ENCODE measurements at regions not wholly inside any gene's neighbourhood (a gene's known extent, or its start where the extent isn't known, plus 50 kb on each side); places are given as distances from the start of the nearest gene placed in this dataset.

DNA sequence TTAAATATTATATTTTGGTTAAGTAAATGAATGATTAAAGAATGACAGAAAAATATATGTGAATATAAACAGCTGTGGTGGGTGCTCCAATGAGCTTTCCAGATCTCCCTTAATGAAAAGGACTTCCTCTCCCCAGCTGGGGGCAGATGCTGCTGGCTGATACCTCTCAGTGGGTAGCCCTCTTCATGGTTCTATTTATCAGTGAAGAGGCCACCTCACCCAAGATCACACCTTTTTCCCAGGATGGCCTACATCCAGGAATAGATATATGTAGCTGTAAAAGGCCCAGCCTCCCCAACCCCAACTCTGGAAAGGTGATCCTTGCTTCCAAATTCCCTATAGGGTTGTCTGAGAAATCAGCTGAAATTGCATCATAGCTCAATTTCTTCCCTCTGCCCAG, 135.2 kb upstream of the ACVR2A start:
- H3K27me3 ChIP-seq (ENCODE audit: control insufficient read depth in 1 of 2, insufficient read depth in 1 of 2, low read length in 2 of 2), result no peaks in the 10 kb centered on the region
- no peak overlapping the region for H3K23ac ChIP-seq (ENCODE audit: low read length in 2 of 2)
- no peak overlapping the region for H2AK5ac ChIP-seq (ENCODE audit: low read length, severe bottlenecking)
- H2BK15ac ChIP-seq (ENCODE audit: low read depth, poor library complexity, severe bottlenecking), result no peak overlapping the region
- H3K4me1 ChIP-seq (ENCODE audit: control insufficient read depth, insufficient read depth, low read depth, low read length), result no peaks in the 10 kb centered on the region
- no peak overlapping the region for H4K91ac ChIP-seq (ENCODE audit: low read length)
- no peaks in the 10 kb centered on the region for H3K79me1 ChIP-seq (replicated peaks; ENCODE audit: low read length, poor library complexity, severe bottlenecking)
- H3K27ac ChIP-seq (ENCODE audit: low read length, poor library complexity, severe bottlenecking), result no peak overlapping the region
- no peak overlapping the region for H3K14ac ChIP-seq (ENCODE audit: low read length in 2 of 2)
- H3K9me3 ChIP-seq (ENCODE audit: control insufficient read depth, low read length), result peaks cover 9% of the 10 kb centered on the region
- H2BK12ac ChIP-seq (ENCODE audit: low read length in 2 of 2), result no peak overlapping the region
- no peak overlapping the region for H3K4me2 ChIP-seq (ENCODE audit: low read length, poor library complexity, severe bottlenecking)
- H2BK120ac ChIP-seq (ENCODE audit: low read depth, low read length), result no peak overlapping the region
- H3K4ac ChIP-seq (ENCODE audit: low read depth in 1 of 2, low read length in 2 of 2), result no peak overlapping the region
- no peak overlapping the region for H2AFZ ChIP-seq (ENCODE audit: low read depth, low read length)
- no peak overlapping the region for H2BK5ac ChIP-seq (ENCODE audit: low read depth, low read length, poor library complexity, severe bottlenecking)
- H3K18ac ChIP-seq (ENCODE audit: low read depth in 1 of 2, low read length in 2 of 2), result no peak overlapping the region
- no peak for DNase-seq
- H3K36me3 ChIP-seq (ENCODE audit: control insufficient read depth in 1 of 2, insufficient read depth in 2 of 2, low read depth in 1 of 2, low read length in 2 of 2), result no peaks in the 10 kb centered on the region
- H3K9ac ChIP-seq (ENCODE audit: low read length), result no peak overlapping the region
- no peak overlapping the region for H3K4me3 ChIP-seq (ENCODE audit: insufficient read depth in 1 of 2, low read depth in 1 of 2, low read length in 2 of 2)
- no peak overlapping the region for H4K8ac ChIP-seq (ENCODE audit: low read length)

DNA sequence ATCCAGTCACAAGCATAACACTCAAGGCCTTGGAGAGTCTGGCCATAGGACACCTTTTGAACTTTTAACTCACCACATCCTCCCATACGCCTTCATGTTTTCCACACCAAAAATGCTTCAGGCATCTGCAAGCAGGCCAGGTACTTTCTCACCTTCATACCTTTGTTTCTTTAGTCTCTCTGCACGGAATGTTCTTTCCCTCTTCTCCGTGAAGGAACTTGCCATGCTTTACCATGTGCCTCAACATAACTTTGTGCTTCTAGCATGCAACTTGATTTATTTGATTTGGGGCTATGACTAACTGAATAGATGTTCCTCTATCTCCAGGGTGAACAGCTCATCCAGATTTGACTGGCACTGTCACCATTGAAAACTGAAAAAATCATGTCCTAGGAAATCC, 141.7 kb upstream of the ACVR2A start:
- Histone ChIP-seq H3K36me3 (ENCODE audit: control insufficient read depth in 1 of 2, insufficient read depth in 2 of 2, low read depth in 1 of 2, low read length in 2 of 2) (no peaks in the 10 kb centered on the region), H2BK12ac (ENCODE audit: low read length in 2 of 2) (no peak overlapping the region), H2BK120ac (ENCODE audit: low read depth, low read length) (no peak overlapping the region), H3K14ac (ENCODE audit: low read length in 2 of 2) (no peak overlapping the region), H2BK15ac (ENCODE audit: low read depth, poor library complexity, severe bottlenecking) (no peak overlapping the region), H3K4me2 (ENCODE audit: low read length, poor library complexity, severe bottlenecking) (no peak overlapping the region), H3K9ac (ENCODE audit: low read length) (no peak overlapping the region), H3K4ac (ENCODE audit: low read depth in 1 of 2, low read length in 2 of 2) (no peak overlapping the region), H3K4me1 (ENCODE audit: control insufficient read depth, insufficient read depth, low read depth, low read length) (no peaks in the 10 kb centered on the region), H2AK5ac (ENCODE audit: low read length, severe bottlenecking) (no peak overlapping the region), H3K9me3 (ENCODE audit: control insufficient read depth, low read length) (peaks cover 18% of the 10 kb centered on the region), H2AFZ (ENCODE audit: low read depth, low read length) (no peak overlapping the region), H3K4me3 (ENCODE audit: insufficient read depth in 1 of 2, low read depth in 1 of 2, low read length in 2 of 2) (no peak overlapping the region), H3K18ac (ENCODE audit: low read depth in 1 of 2, low read length in 2 of 2) (no peak overlapping the region), H3K27me3 (ENCODE audit: control insufficient read depth in 1 of 2, insufficient read depth in 1 of 2, low read length in 2 of 2) (peaks cover 0 to 3% of the 10 kb centered on the region in 2 experiments), H3K27ac (ENCODE audit: low read length, poor library complexity, severe bottlenecking) (no peak overlapping the region), H3K79me1 (replicated peaks; ENCODE audit: low read length, poor library complexity, severe bottlenecking) (no peaks in the 10 kb centered on the region), H4K8ac (ENCODE audit: low read length) (no peak overlapping the region), H4K91ac (ENCODE audit: low read length) (no peak overlapping the region), H2BK5ac (ENCODE audit: low read depth, low read length, poor library complexity, severe bottlenecking) (no peak overlapping the region), H3K23ac (ENCODE audit: low read length in 2 of 2) (no peak overlapping the region)
- DNase-seq, result no peak
- 95% methylated on average over 1 of the region's 3 CpGs for WGBS

DNA sequence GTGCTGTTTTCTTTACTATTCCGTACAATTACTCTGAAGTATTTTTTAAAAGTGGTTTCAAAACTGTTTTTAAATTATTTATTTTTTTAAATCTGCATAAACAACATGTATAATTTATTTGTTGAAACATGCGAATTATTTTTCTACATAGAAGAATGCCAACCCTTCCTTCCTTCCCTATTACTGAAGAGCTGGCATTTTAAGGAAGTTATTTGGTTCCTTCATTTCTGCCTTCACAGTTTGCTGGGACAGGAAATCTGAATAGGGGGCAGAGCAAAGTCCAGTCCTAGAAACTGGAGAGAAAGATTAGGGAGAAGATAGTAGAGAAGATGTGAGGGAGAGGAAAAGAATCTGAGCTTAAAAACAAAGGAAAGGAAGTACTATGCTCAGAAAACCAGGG, 146.7 kb upstream of the ACVR2A start:
- Histone ChIP-seq H2BK15ac (ENCODE audit: low read depth, poor library complexity, severe bottlenecking) (no peak overlapping the region), H3K36me3 (ENCODE audit: control insufficient read depth in 1 of 2, insufficient read depth in 2 of 2, low read depth in 1 of 2, low read length in 2 of 2) (no peaks in the 10 kb centered on the region), H2AK5ac (ENCODE audit: low read length, severe bottlenecking) (no peak overlapping the region), H2BK12ac (ENCODE audit: low read length in 2 of 2) (no peak overlapping the region), H2AFZ (ENCODE audit: low read depth, low read length) (no peak overlapping the region), H4K91ac (ENCODE audit: low read length) (no peak overlapping the region), H4K8ac (ENCODE audit: low read length) (no peak overlapping the region), H3K4me3 (ENCODE audit: insufficient read depth in 1 of 2, low read depth in 1 of 2, low read length in 2 of 2) (no peak overlapping the region), H3K9me3 (ENCODE audit: control insufficient read depth, low read length) (peaks cover 7% of the 10 kb centered on the region), H3K27ac (ENCODE audit: low read length, poor library complexity, severe bottlenecking) (no peak overlapping the region), H3K14ac (ENCODE audit: low read length in 2 of 2) (no peak overlapping the region), H2BK5ac (ENCODE audit: low read depth, low read length, poor library complexity, severe bottlenecking) (no peak overlapping the region), H3K23ac (ENCODE audit: low read length in 2 of 2) (no peak overlapping the region), H3K18ac (ENCODE audit: low read depth in 1 of 2, low read length in 2 of 2) (no peak overlapping the region), H2BK120ac (ENCODE audit: low read depth, low read length) (no peak overlapping the region), H3K4ac (ENCODE audit: low read depth in 1 of 2, low read length in 2 of 2) (no peak overlapping the region), H3K4me2 (ENCODE audit: low read length, poor library complexity, severe bottlenecking) (no peak overlapping the region), H3K4me1 (ENCODE audit: control insufficient read depth, insufficient read depth, low read depth, low read length) (no peaks in the 10 kb centered on the region), H3K9ac (ENCODE audit: low read length) (no peak overlapping the region), H3K79me1 (replicated peaks; ENCODE audit: low read length, poor library complexity, severe bottlenecking) (no peaks in the 10 kb centered on the region), H3K27me3 (ENCODE audit: control insufficient read depth in 1 of 2, insufficient read depth in 1 of 2, low read length in 2 of 2) (peaks cover 0 to 6% of the 10 kb centered on the region in 2 experiments)
- no CpG with 5 or more reads among the region's 2 CpGs for whole genome bisulfite sequencing
- no peak for DNase-seq

DNA sequence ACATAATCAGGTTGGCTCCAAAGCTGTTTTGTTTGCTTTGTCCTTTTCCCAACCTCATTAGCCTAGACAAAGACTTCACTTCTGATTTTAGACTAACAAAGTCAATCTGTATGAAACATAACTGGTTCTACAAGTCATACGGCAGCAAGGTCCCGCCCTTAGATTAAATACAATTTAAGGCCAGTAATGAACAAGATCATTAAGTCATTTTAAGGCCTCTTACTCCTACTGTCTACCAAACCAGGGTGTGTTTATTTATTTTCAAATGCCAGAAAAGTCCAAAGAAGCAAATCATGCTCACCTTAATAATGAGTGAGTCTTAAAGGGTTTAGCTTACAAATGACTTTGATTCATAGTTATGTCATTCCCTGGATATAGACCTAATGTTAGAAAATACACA, 148.4 kb upstream of the ACVR2A start:
- Histone ChIP-seq H3K79me1 (replicated peaks; ENCODE audit: low read length, poor library complexity, severe bottlenecking) (no peaks in the 10 kb centered on the region), H4K91ac (ENCODE audit: low read length) (no peak overlapping the region), H3K4me1 (ENCODE audit: control insufficient read depth, insufficient read depth, low read depth, low read length) (no peaks in the 10 kb centered on the region), H2BK5ac (ENCODE audit: low read depth, low read length, poor library complexity, severe bottlenecking) (no peak overlapping the region), H3K23ac (ENCODE audit: low read length in 2 of 2) (no peak overlapping the region), H2AK5ac (ENCODE audit: low read length, severe bottlenecking) (no peak overlapping the region), H3K4ac (ENCODE audit: low read depth in 1 of 2, low read length in 2 of 2) (no peak overlapping the region), H2AFZ (ENCODE audit: low read depth, low read length) (no peak overlapping the region), H4K8ac (ENCODE audit: low read length) (no peak overlapping the region), H3K27ac (ENCODE audit: low read length, poor library complexity, severe bottlenecking) (no peak overlapping the region), H3K27me3 (ENCODE audit: control insufficient read depth in 1 of 2, insufficient read depth in 1 of 2, low read length in 2 of 2) (peaks cover 0 to 6% of the 10 kb centered on the region in 2 experiments), H2BK120ac (ENCODE audit: low read depth, low read length) (no peak overlapping the region), H3K14ac (ENCODE audit: low read length in 2 of 2) (no peak overlapping the region), H3K4me3 (ENCODE audit: insufficient read depth in 1 of 2, low read depth in 1 of 2, low read length in 2 of 2) (no peak overlapping the region), H3K36me3 (ENCODE audit: control insufficient read depth in 1 of 2, insufficient read depth in 2 of 2, low read depth in 1 of 2, low read length in 2 of 2) (no peaks in the 10 kb centered on the region), H3K9me3 (ENCODE audit: control insufficient read depth, low read length) (no peaks in the 10 kb centered on the region), H3K4me2 (ENCODE audit: low read length, poor library complexity, severe bottlenecking) (no peak overlapping the region), H2BK15ac (ENCODE audit: low read depth, poor library complexity, severe bottlenecking) (no peak overlapping the region), H3K18ac (ENCODE audit: low read depth in 1 of 2, low read length in 2 of 2) (no peak overlapping the region), H2BK12ac (ENCODE audit: low read length in 2 of 2) (no peak overlapping the region), H3K9ac (ENCODE audit: low read length) (no peak overlapping the region)
- WGBS, result 100% methylated on average over 2 of the region's 2 CpGs
- DNase-seq, result no peak
